ENCODE measurements at regions not wholly inside any gene's neighbourhood (a gene's known extent, or its start where the extent isn't known, plus 50 kb on each side); places are given as distances from the start of the nearest gene placed in this dataset.
A peak's percentile ranks its signal among the peaks of the same experiment; 100 is the strongest.
"Not testable (repeated sequence)": the region's sequence is repeated elsewhere in the genome, so short reads cannot be mapped to it uniquely, and the experiment has no call there.

- no peaks in the 10 kb centered on the region for H3K79me2 ChIP-seq (ENCODE audit: insufficient read depth, low read length)
- TF ChIP-seq, protein P1, sequence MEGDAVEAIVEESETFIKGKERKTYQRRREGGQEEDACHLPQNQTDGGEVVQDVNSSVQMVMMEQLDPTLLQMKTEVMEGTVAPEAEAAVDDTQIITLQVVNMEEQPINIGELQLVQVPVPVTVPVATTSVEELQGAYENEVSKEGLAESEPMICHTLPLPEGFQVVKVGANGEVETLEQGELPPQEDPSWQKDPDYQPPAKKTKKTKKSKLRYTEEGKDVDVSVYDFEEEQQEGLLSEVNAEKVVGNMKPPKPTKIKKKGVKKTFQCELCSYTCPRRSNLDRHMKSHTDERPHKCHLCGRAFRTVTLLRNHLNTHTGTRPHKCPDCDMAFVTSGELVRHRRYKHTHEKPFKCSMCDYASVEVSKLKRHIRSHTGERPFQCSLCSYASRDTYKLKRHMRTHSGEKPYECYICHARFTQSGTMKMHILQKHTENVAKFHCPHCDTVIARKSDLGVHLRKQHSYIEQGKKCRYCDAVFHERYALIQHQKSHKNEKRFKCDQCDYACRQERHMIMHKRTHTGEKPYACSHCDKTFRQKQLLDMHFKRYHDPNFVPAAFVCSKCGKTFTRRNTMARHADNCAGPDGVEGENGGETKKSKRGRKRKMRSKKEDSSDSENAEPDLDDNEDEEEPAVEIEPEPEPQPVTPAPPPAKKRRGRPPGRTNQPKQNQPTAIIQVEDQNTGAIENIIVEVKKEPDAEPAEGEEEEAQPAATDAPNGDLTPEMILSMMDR (IDR thresholded peaks at IDR 0.05; ENCODE audit: insufficient read depth, low read depth, low read length): no peak
- TF ChIP-seq EZH2 (IDR thresholded peaks at IDR 0.05; ENCODE audit: insufficient read depth, low read length): no peak
- peak overlapping the region; percentile 27 for H3K4me2 ChIP-seq (ENCODE audit: low read length)
- no peaks in the 10 kb centered on the region for H3K27me3 ChIP-seq (ENCODE audit: insufficient read depth, low read length)
- H3K27me3 Mint-ChIP-seq (ENCODE audit: low read depth, unreplicated experiment): no peaks in the 10 kb centered on the region
- no peak for FAIRE-seq
- no peaks in the 10 kb centered on the region for H3K9me3 Mint-ChIP-seq (ENCODE audit: unreplicated experiment)
- H3K4me3 Mint-ChIP-seq (ENCODE audit: unreplicated experiment): no peak overlapping the region
- no peak overlapping the region for H3K27ac ChIP-seq (ENCODE audit: low read depth, low read length)
- no peak overlapping the region for H2AFZ ChIP-seq (ENCODE audit: low read depth, low read length)
- no peak for DNase-seq (ENCODE audit: low read depth)
- no peaks in the 10 kb centered on the region for H3K9me3 ChIP-seq (ENCODE audit: insufficient read depth, low read depth, low read length)
- H3K36me3 Mint-ChIP-seq (ENCODE audit: low read depth, unreplicated experiment): no peaks in the 10 kb centered on the region
- H4K20me1 ChIP-seq (ENCODE audit: insufficient read depth, low read length): no peaks in the 10 kb centered on the region
- no peaks in the 10 kb centered on the region for H3K4me1 ChIP-seq (ENCODE audit: insufficient read depth, low read length)
- no peak overlapping the region for H3K9ac ChIP-seq (ENCODE audit: low read length)
- peaks cover 3% of the 10 kb centered on the region for H3K4me1 Mint-ChIP-seq (ENCODE audit: low read depth, unreplicated experiment)
- no peak overlapping the region for H3K27ac Mint-ChIP-seq (ENCODE audit: unreplicated experiment)
- H3K36me3 ChIP-seq (ENCODE audit: insufficient read depth, low read length): no peaks in the 10 kb centered on the region
- no peak overlapping the region for H3K4me3 ChIP-seq (ENCODE audit: insufficient read depth, low read depth, low read length)
Measured at GRCh38 chr6:113723182-113723581, 134.0 kb upstream of the MARCKS start.

DNA sequence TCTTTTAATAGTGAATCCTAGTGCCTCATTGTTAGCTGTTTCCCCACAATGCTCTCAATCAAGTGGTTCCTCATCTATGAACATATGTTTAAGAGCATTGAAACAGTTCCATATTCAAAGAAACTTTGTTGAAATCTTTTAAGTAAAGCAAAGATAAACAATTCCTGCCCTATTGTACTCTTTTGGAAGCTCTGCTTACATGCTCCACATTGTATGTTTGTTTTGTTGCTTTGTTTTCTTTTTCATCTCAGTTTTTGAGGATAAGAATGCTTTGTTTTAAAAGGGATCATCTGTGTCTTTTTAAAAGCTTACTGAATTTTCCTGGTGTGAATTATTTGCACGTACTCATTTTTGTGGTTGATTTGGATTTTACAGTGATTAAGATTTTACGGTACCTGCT lies 132.2 kb upstream of the MARCKS start:
- H3K79me2 ChIP-seq (ENCODE audit: insufficient read depth, low read length); H3K4me1 Mint-ChIP-seq (ENCODE audit: low read depth, unreplicated experiment); H3K4me3 ChIP-seq (ENCODE audit: insufficient read depth, low read depth, low read length); DNase-seq (ENCODE audit: low read depth); H3K4me1 ChIP-seq (ENCODE audit: insufficient read depth, low read length); H3K4me2 ChIP-seq (ENCODE audit: low read length); H3K9me3 ChIP-seq (ENCODE audit: insufficient read depth, low read depth, low read length); H3K27me3 ChIP-seq (ENCODE audit: insufficient read depth, low read length); H3K36me3 ChIP-seq (ENCODE audit: insufficient read depth, low read length); H2AFZ ChIP-seq (ENCODE audit: low read depth, low read length); H3K27ac Mint-ChIP-seq (ENCODE audit: unreplicated experiment); H3K36me3 Mint-ChIP-seq (ENCODE audit: low read depth, unreplicated experiment); H3K27me3 Mint-ChIP-seq (ENCODE audit: low read depth, unreplicated experiment); H3K9ac ChIP-seq (ENCODE audit: low read length); H3K27ac ChIP-seq (ENCODE audit: low read depth, low read length); H3K4me3 Mint-ChIP-seq (ENCODE audit: unreplicated experiment); H3K9me3 Mint-ChIP-seq (ENCODE audit: unreplicated experiment); H4K20me1 ChIP-seq (ENCODE audit: insufficient read depth, low read length): not testable (repeated sequence)
- FAIRE-seq: peak; percentile 59

DNA sequence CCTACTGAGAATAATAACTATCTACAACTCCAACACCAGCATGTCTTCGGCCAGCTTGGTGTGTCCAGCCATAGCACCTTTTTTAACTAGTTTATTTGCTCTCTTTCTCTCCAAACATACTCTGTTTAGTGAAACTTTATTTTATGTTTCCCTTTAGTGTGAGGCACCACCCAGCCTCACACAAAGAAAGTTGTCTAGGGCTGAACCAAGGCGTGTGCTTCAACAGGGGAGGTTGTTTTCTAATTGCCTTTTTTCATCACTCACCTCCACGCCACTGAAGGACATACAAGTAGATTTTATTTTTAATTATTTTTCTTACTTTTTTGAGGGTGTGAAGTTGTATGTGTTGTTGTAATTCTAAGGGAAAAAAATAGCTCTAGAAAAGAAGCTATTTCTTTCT lies 125.6 kb upstream of the MARCKS start:
- Mint-ChIP-seq H3K4me1 (ENCODE audit: low read depth, unreplicated experiment) (peaks cover 15% of the 10 kb centered on the region), H3K27me3 (ENCODE audit: low read depth, unreplicated experiment) (no peaks in the 10 kb centered on the region), H3K4me3 (ENCODE audit: unreplicated experiment) (no peak overlapping the region), H3K36me3 (ENCODE audit: low read depth, unreplicated experiment) (no peaks in the 10 kb centered on the region), H3K27ac (ENCODE audit: unreplicated experiment) (no peak overlapping the region), H3K9me3 (ENCODE audit: unreplicated experiment) (no peaks in the 10 kb centered on the region)
- Histone ChIP-seq H2AFZ (ENCODE audit: low read depth, low read length) (no peak overlapping the region), H3K27me3 (ENCODE audit: insufficient read depth, low read length) (no peaks in the 10 kb centered on the region), H3K4me2 (ENCODE audit: low read length) (no peak overlapping the region), H3K36me3 (ENCODE audit: insufficient read depth, low read length) (no peaks in the 10 kb centered on the region), H3K9me3 (ENCODE audit: insufficient read depth, low read depth, low read length) (no peaks in the 10 kb centered on the region), H3K4me3 (ENCODE audit: insufficient read depth, low read depth, low read length) (no peak overlapping the region), H3K9ac (ENCODE audit: low read length) (no peak overlapping the region), H3K79me2 (ENCODE audit: insufficient read depth, low read length) (no peaks in the 10 kb centered on the region), H4K20me1 (ENCODE audit: insufficient read depth, low read length) (no peaks in the 10 kb centered on the region), H3K4me1 (ENCODE audit: insufficient read depth, low read length) (peaks cover 10% of the 10 kb centered on the region), H3K27ac (ENCODE audit: low read depth, low read length) (no peak overlapping the region)
- no peak for FAIRE-seq
- TF ChIP-seq, protein P1 (IDR thresholded peaks at IDR 0.05; ENCODE audit: insufficient read depth, low read depth, low read length): no peak
- no peak for TF ChIP-seq EZH2 (IDR thresholded peaks at IDR 0.05; ENCODE audit: insufficient read depth, low read length)
- no peak for DNase-seq (ENCODE audit: low read depth)
